Adrenal gland (tissue), 5 donors: ENCODE measurements at regions not wholly inside any gene's neighbourhood (a gene's known extent, or its start where the extent isn't known, plus 50 kb on each side); places are given as distances from the start of the nearest gene placed in this dataset.

ENCODE experiments used
- CTCF ChIP-seq, 6 experiments: fragments of 450-650 bp in 4 of 6; fragments of 200-600 bp in 2 of 6; sonication (generic) in 1 of 6; IDR thresholded peaks; 1 replicate in 5 of 6; 2 replicates in 1 of 6; pipeline versions ENCODE4 v1.5.1 to v1.8.0; 2016 to 2021; ENCODE audit warnings: antibody characterized with exemption in 6 of 6, mild to moderate bottlenecking in 2 of 6, moderate library complexity in 1 of 6
- POLR2A ChIP-seq, 2 donors: fragments of 450-650 bp; IDR thresholded peaks; one replicate each; pipeline ENCODE4 v1.6.1; 2017; ENCODE audit warnings: antibody characterized with exemption in 2 of 2, mild to moderate bottlenecking in 2 of 2, moderate library complexity in 1 of 2
- donor health status: DM: no; HTN: no; CAD: no.

GRCh38 chr12:108461058-108461660 is 53.9 kb upstream of the FICD start:
- TF ChIP-seq CTCF (IDR thresholded peaks at IDR 0.05) (no peak), POLR2A (IDR thresholded peaks at IDR 0.05) (no peak)
